OCI-LY7 (cell line): ENCODE measurements at regions not wholly inside any gene's neighbourhood (a gene's known extent, or its start where the extent isn't known, plus 50 kb on each side); places are given as distances from the start of the nearest gene placed in this dataset.

Experiments used
- BruUV-seq: library from RNA; stranded (reverse); fragments of 400-500 nt; replicated peaks from 2 replicates; lab custom pipeline; 2021; lab: Mats Ljungman, UMichigan
- CTCF ChIA-PET: fragments of 300-600 bp; sonication (Branson Sonifier 250); formaldehyde crosslinking; loops from one replicate; lab custom pipeline; 2022; ENCODE audit warnings: antibody characterized with exemption; ENCODE audit not compliant: unreplicated experiment; lab: Charles Lee
- POLR2A ChIA-PET: fragments of 300-600 bp; sonication (Branson Sonifier 250); formaldehyde crosslinking; loops from one replicate; lab custom pipeline; 2022; ENCODE audit warnings: antibody characterized with exemption; lab: Charles Lee
- DNase-seq: peaks from one replicate; pipeline ENCODE4 v3.0.0-alpha.2; 2015; ENCODE audit warnings: low spot score
- H2AFZ ChIP-seq: fragments of 200-600 bp; sonication (generic), shearing (Covaris generic); 2 replicates; pipeline ENCODE4 v1.6.1; 2014; ENCODE audit warnings: mild to moderate bottlenecking, antibody characterized with exemption, low read length, moderate library complexity
- H3K27ac ChIP-seq: fragments of 200-600 bp; sonication (generic); 2 replicates; pipeline ENCODE4 v1.5.1; 2014; ENCODE audit warnings: mixed run types, low read depth, mild to moderate bottlenecking, moderate library complexity, low read length, inconsistent platforms; ENCODE audit not compliant: poor library complexity, severe bottlenecking
- H3K36me3 ChIP-seq: fragments of 200-600 bp; sonication (generic); 2 replicates; pipeline ENCODE4 v1.6.1; 2014; ENCODE audit warnings: mild to moderate bottlenecking, antibody characterized with exemption, low read length, moderate library complexity, mixed read lengths; ENCODE audit not compliant: insufficient read depth
- H3K4me1 ChIP-seq: fragments of 200-600 bp; sonication (generic); 2 replicates; pipeline ENCODE4 v1.5.1; 2014; ENCODE audit warnings: mild to moderate bottlenecking, low read length; ENCODE audit not compliant: insufficient read depth, poor library complexity, severe bottlenecking
- H3K4me2 ChIP-seq: fragments of 200-600 bp; sonication (generic); 2 replicates; pipeline ENCODE4 v1.6.1; 2014; ENCODE audit warnings: mild to moderate bottlenecking, low read length
- H3K4me3 ChIP-seq: fragments of 200-600 bp; sonication (generic); 2 replicates; pipeline ENCODE4 v1.5.1; 2014; ENCODE audit warnings: mild to moderate bottlenecking, low read depth, low read length; ENCODE audit not compliant: poor library complexity, severe bottlenecking
- H3K79me2 ChIP-seq: fragments of 200-600 bp; sonication (generic); 2 replicates; pipeline ENCODE4 v1.6.1; 2016; ENCODE audit warnings: low read depth, mild to moderate bottlenecking, low read length, moderate library complexity, mixed read lengths; ENCODE audit not compliant: insufficient read depth
- H3K9me2 ChIP-seq: fragments of 200-600 bp; sonication (generic); 2 replicates; pipeline ENCODE4 v1.6.1; 2016; ENCODE audit warnings: mild to moderate bottlenecking, low read length, mixed read lengths; ENCODE audit not compliant: insufficient read depth
- H3K9me3 ChIP-seq: fragments of 200-600 bp; sonication (generic); 2 replicates; pipeline ENCODE4 v1.6.1; 2014; ENCODE audit warnings: mild to moderate bottlenecking, mixed run types, low read length, mixed read lengths
- H4K20me1 ChIP-seq: fragments of 200-600 bp; sonication (generic); 2 replicates; pipeline ENCODE4 v1.6.1; 2014; ENCODE audit warnings: mild to moderate bottlenecking, antibody characterized with exemption, low read length, moderate library complexity, mixed read lengths; ENCODE audit not compliant: insufficient read depth
- CTCF ChIP-seq: fragments of 200-600 bp; sonication (generic); conservative IDR thresholded peaks from 2 replicates; pipeline ENCODE4 v1.5.1; 2014; ENCODE audit warnings: mild to moderate bottlenecking, antibody characterized with exemption, low read length, moderate library complexity, mixed read lengths
- EZH2phosphoT487 ChIP-seq: fragments of 200-600 bp; sonication (generic); IDR thresholded peaks from 2 replicates; pipeline ENCODE4 v1.6.1; 2018; ENCODE audit warnings: low read depth, borderline replicate concordance, mild to moderate bottlenecking, mixed run types, antibody characterized with exemption, low read length, moderate library complexity, mixed read lengths
- intact Hi-C: fragments of 100-400 bp; cut with micrococcal nuclease; formaldehyde crosslinking; loops from one replicate; pipeline ENCODE4 v1.10.0; 2022; ENCODE audit not compliant: unreplicated experiment

- no peak overlapping the region for H3K27ac ChIP-seq
- no peaks in the 10 kb centered on the region for H3K79me2 ChIP-seq
- ChIA-PET CTCF (no interaction called here), POLR2A (no interaction called here)
- H4K20me1 ChIP-seq = no peaks in the 10 kb centered on the region
- no peak for DNase-seq
- H2AFZ ChIP-seq = no peak overlapping the region
- no peak overlapping the region for H3K4me2 ChIP-seq
- intact Hi-C loops = no loop called here
- H3K9me2 ChIP-seq = no peaks in the 10 kb centered on the region
- no TSS peak for BruUV-seq
- TF ChIP-seq CTCF (no peak), EZH2phosphoT487 (no peak)
- no peaks in the 10 kb centered on the region for H3K36me3 ChIP-seq
- no peak overlapping the region for H3K4me3 ChIP-seq
- 0 out of 2 replicates have a peak, but pooled peaks cover 7% of the 10 kb centered on the region for H3K9me3 ChIP-seq
- H3K4me1 ChIP-seq = no peaks in the 10 kb centered on the region
These were observed 833.0 kb downstream of the TMEM182 start for GRCh38 chr2:103594823-103595222.

- ChIA-PET POLR2A (no interaction called here), CTCF (no interaction called here)
- Histone ChIP-seq H3K4me2 (no peak overlapping the region), H3K4me1 (no peaks in the 10 kb centered on the region), H3K79me2 (no peaks in the 10 kb centered on the region), H3K4me3 (no peak overlapping the region), H3K9me2 (no peaks in the 10 kb centered on the region), H3K36me3 (no peaks in the 10 kb centered on the region), H3K27ac (no peak overlapping the region), H3K9me3 (no peaks in the 10 kb centered on the region), H2AFZ (no peak overlapping the region), H4K20me1 (no peaks in the 10 kb centered on the region)
- TF ChIP-seq CTCF (no peak), EZH2phosphoT487 (no peak)
- no peak for DNase-seq
- intact Hi-C loops = no loop called here
- no TSS peak for BruUV-seq
These were observed 843.4 kb downstream of the TMEM182 start for GRCh38 chr2:103605071-103605780.

GRCh38 chr2:103615611-103616105 lies 853.8 kb downstream of the TMEM182 start:
- H3K9me2 ChIP-seq = no peaks in the 10 kb centered on the region
- no peaks in the 10 kb centered on the region for H3K36me3 ChIP-seq
- H3K79me2 ChIP-seq = no peaks in the 10 kb centered on the region
- H3K4me1 ChIP-seq = no peaks in the 10 kb centered on the region
- no peak overlapping the region for H3K4me2 ChIP-seq
- intact Hi-C loops = no loop called here
- no peaks in the 10 kb centered on the region for H3K9me3 ChIP-seq
- H2AFZ ChIP-seq = no peak overlapping the region
- TF ChIP-seq EZH2phosphoT487 = no peak
- no peak for TF ChIP-seq CTCF
- no peak for DNase-seq
- H3K4me3 ChIP-seq = no peak overlapping the region
- H4K20me1 ChIP-seq = no peaks in the 10 kb centered on the region
- CTCF ChIA-PET = no interaction called here
- POLR2A ChIA-PET = no interaction called here
- no peak overlapping the region for H3K27ac ChIP-seq
- no TSS peak for BruUV-seq
